GM18870 (cell line): ENCODE measurements at regions not wholly inside any gene's neighbourhood (a gene's known extent, or its start where the extent isn't known, plus 50 kb on each side); places are given as distances from the start of the nearest gene placed in this dataset.

ENCODE experiments used
- ATAC-seq: cut with Tn5 transposase; IDR thresholded peaks from one replicate; pipeline ENCODE4 v1.9.1; 2021; ENCODE audit warnings: moderate library complexity; ENCODE audit not compliant: unreplicated experiment

- no peak for ATAC-seq
Observed at GRCh38 chr3:72593881-72594397, 254.3 kb downstream of the SHQ1 start.

GRCh38 chr3:72591522-72592421 is 256.5 kb downstream of the SHQ1 start:
- no peak for ATAC-seq

- ATAC-seq, result no peak
Observed at GRCh38 chr3:72590732-72591221, 257.5 kb downstream of the SHQ1 start.

GRCh38 chr3:72587282-72587681 is 261.0 kb downstream of the SHQ1 start:
- ATAC-seq, result no peak

GRCh38 chr3:72586694-72587093 is 261.6 kb downstream of the SHQ1 start:
- no peak for ATAC-seq

GRCh38 chr3:72585966-72586365 is 262.3 kb downstream of the SHQ1 start:
- ATAC-seq, result no peak

- ATAC-seq, result no peak
Observed at GRCh38 chr3:72584262-72584661, 264.0 kb downstream of the SHQ1 start.

- ATAC-seq, result no peak
Observed at GRCh38 chr3:72582963-72583362, 265.3 kb downstream of the SHQ1 start.

- peak; percentile 97 for ATAC-seq
Observed at GRCh38 chr3:72582211-72582878, 265.9 kb downstream of the SHQ1 start.

- ATAC-seq, result no peak
Observed at GRCh38 chr3:72580900-72581299, 267.3 kb downstream of the SHQ1 start.

GRCh38 chr3:72580246-72580756 is 267.9 kb downstream of the SHQ1 start:
- no peak for ATAC-seq

- ATAC-seq, result no peak
Observed at GRCh38 chr3:72579581-72580245, 268.5 kb downstream of the SHQ1 start.

GRCh38 chr3:72579191-72579580 is 269.1 kb downstream of the SHQ1 start:
- no peak for ATAC-seq

GRCh38 chr3:72577190-72577589 is 271.1 kb downstream of the SHQ1 start:
- no peak for ATAC-seq

GRCh38 chr3:72576563-72576962 is 271.7 kb downstream of the SHQ1 start:
- ATAC-seq, result no peak

- ATAC-seq, result no peak
Observed at GRCh38 chr3:72574144-72574543, 274.1 kb downstream of the SHQ1 start.

GRCh38 chr3:72573051-72573450 is 275.2 kb downstream of the SHQ1 start:
- no peak for ATAC-seq

- no peak for ATAC-seq
Observed at GRCh38 chr3:72572489-72573007, 275.7 kb downstream of the SHQ1 start.

- no peak for ATAC-seq
Observed at GRCh38 chr3:72571638-72572114, 276.6 kb downstream of the SHQ1 start.

GRCh38 chr3:72571052-72571451 is 277.2 kb downstream of the SHQ1 start:
- no peak for ATAC-seq
